ENCODE measurements at regions not wholly inside any gene's neighbourhood (a gene's known extent, or its start where the extent isn't known, plus 50 kb on each side); places are given as distances from the start of the nearest gene placed in this dataset.
"Not testable (repeated sequence)": the region's sequence is repeated elsewhere in the genome, so short reads cannot be mapped to it uniquely, and the experiment has no call there.

- DNase-seq; H3K4me1 ChIP-seq (ENCODE audit: control insufficient read depth in 2 of 3, insufficient read depth in 2 of 3, low read depth in 1 of 3, low read length in 3 of 3); H3K36me3 ChIP-seq (ENCODE audit: control insufficient read depth in 2 of 3, insufficient read depth in 3 of 3, low read length in 3 of 3); H3K9ac ChIP-seq (ENCODE audit: low read length in 3 of 3); H3K9me3 ChIP-seq (ENCODE audit: control insufficient read depth in 2 of 3, insufficient read depth in 1 of 3, low read length in 3 of 3); H3K27me3 ChIP-seq (ENCODE audit: control insufficient read depth, insufficient read depth, low read length); intact Hi-C loops (cut with DNase I): not testable (repeated sequence)
- Histone ChIP-seq H3K4me3 (ENCODE audit: low read length in 3 of 3) (peak overlapping the region in 2 of 3 donors; percentile 21 to 50), H3K27ac (ENCODE audit: low read depth in 2 of 2, low read length in 2 of 2) (peak overlapping the region in 1 of 2 donors; percentile 17)
- peak; percentile 31 for TF ChIP-seq CTCF (IDR thresholded peaks at IDR 0.05; ENCODE audit: borderline replicate concordance, extremely low read depth, insufficient read depth)
- FAIRE-seq: peak; percentile 82
Measured at GRCh38 chr15:20192982-20193929, 348.3 kb downstream of the GOLGA6L6 start.

- H3K36me3 ChIP-seq (ENCODE audit: control insufficient read depth in 2 of 3, insufficient read depth in 3 of 3, low read length in 3 of 3); DNase-seq; H3K9ac ChIP-seq (ENCODE audit: low read length in 3 of 3); H3K27ac ChIP-seq (ENCODE audit: low read depth in 2 of 2, low read length in 2 of 2); intact Hi-C loops (cut with DNase I); H3K4me3 ChIP-seq (ENCODE audit: low read length in 3 of 3); H3K27me3 ChIP-seq (ENCODE audit: control insufficient read depth, insufficient read depth, low read length); FAIRE-seq; H3K4me1 ChIP-seq (ENCODE audit: control insufficient read depth in 2 of 3, insufficient read depth in 2 of 3, low read depth in 1 of 3, low read length in 3 of 3); H3K9me3 ChIP-seq (ENCODE audit: control insufficient read depth in 2 of 3, insufficient read depth in 1 of 3, low read length in 3 of 3): not testable (repeated sequence)
Measured at GRCh38 chr15:20191508-20192125, 350.0 kb downstream of the GOLGA6L6 start.

- DNase-seq; H3K36me3 ChIP-seq (ENCODE audit: control insufficient read depth in 2 of 3, insufficient read depth in 3 of 3, low read length in 3 of 3); H3K4me1 ChIP-seq (ENCODE audit: control insufficient read depth in 2 of 3, insufficient read depth in 2 of 3, low read depth in 1 of 3, low read length in 3 of 3); H3K4me3 ChIP-seq (ENCODE audit: low read length in 3 of 3); H3K9me3 ChIP-seq (ENCODE audit: control insufficient read depth in 2 of 3, insufficient read depth in 1 of 3, low read length in 3 of 3); H3K27ac ChIP-seq (ENCODE audit: low read depth in 2 of 2, low read length in 2 of 2); H3K9ac ChIP-seq (ENCODE audit: low read length in 3 of 3); intact Hi-C loops (cut with DNase I); FAIRE-seq; H3K27me3 ChIP-seq (ENCODE audit: control insufficient read depth, insufficient read depth, low read length): not testable (repeated sequence)
Measured at GRCh38 chr15:20188611-20189010, 353.0 kb downstream of the GOLGA6L6 start.

- H3K4me1 ChIP-seq (ENCODE audit: control insufficient read depth in 2 of 3, insufficient read depth in 2 of 3, low read depth in 1 of 3, low read length in 3 of 3); H3K9me3 ChIP-seq (ENCODE audit: control insufficient read depth in 2 of 3, insufficient read depth in 1 of 3, low read length in 3 of 3); FAIRE-seq; H3K4me3 ChIP-seq (ENCODE audit: low read length in 3 of 3); H3K36me3 ChIP-seq (ENCODE audit: control insufficient read depth in 2 of 3, insufficient read depth in 3 of 3, low read length in 3 of 3); H3K9ac ChIP-seq (ENCODE audit: low read length in 3 of 3); DNase-seq; H3K27me3 ChIP-seq (ENCODE audit: control insufficient read depth, insufficient read depth, low read length); intact Hi-C loops (cut with DNase I); H3K27ac ChIP-seq (ENCODE audit: low read depth in 2 of 2, low read length in 2 of 2): not testable (repeated sequence)
Measured at GRCh38 chr15:20187370-20188355, 353.9 kb downstream of the GOLGA6L6 start.

- FAIRE-seq; H3K27ac ChIP-seq (ENCODE audit: low read depth in 2 of 2, low read length in 2 of 2); H3K27me3 ChIP-seq (ENCODE audit: control insufficient read depth, insufficient read depth, low read length); H3K4me1 ChIP-seq (ENCODE audit: control insufficient read depth in 2 of 3, insufficient read depth in 2 of 3, low read depth in 1 of 3, low read length in 3 of 3); H3K9ac ChIP-seq (ENCODE audit: low read length in 3 of 3); H3K36me3 ChIP-seq (ENCODE audit: control insufficient read depth in 2 of 3, insufficient read depth in 3 of 3, low read length in 3 of 3); intact Hi-C loops (cut with DNase I); DNase-seq; H3K9me3 ChIP-seq (ENCODE audit: control insufficient read depth in 2 of 3, insufficient read depth in 1 of 3, low read length in 3 of 3); H3K4me3 ChIP-seq (ENCODE audit: low read length in 3 of 3): not testable (repeated sequence)
Measured at GRCh38 chr15:20184879-20185278, 356.7 kb downstream of the GOLGA6L6 start.

- FAIRE-seq; intact Hi-C loops (cut with DNase I); H3K4me3 ChIP-seq (ENCODE audit: low read length in 3 of 3); H3K36me3 ChIP-seq (ENCODE audit: control insufficient read depth in 2 of 3, insufficient read depth in 3 of 3, low read length in 3 of 3); H3K9ac ChIP-seq (ENCODE audit: low read length in 3 of 3); H3K27ac ChIP-seq (ENCODE audit: low read depth in 2 of 2, low read length in 2 of 2); H3K9me3 ChIP-seq (ENCODE audit: control insufficient read depth in 2 of 3, insufficient read depth in 1 of 3, low read length in 3 of 3); H3K4me1 ChIP-seq (ENCODE audit: control insufficient read depth in 2 of 3, insufficient read depth in 2 of 3, low read depth in 1 of 3, low read length in 3 of 3); H3K27me3 ChIP-seq (ENCODE audit: control insufficient read depth, insufficient read depth, low read length): not testable (repeated sequence)
- DNase-seq: peak in 1 of 5 donors; percentile 12
Measured at GRCh38 chr15:20168221-20168620, 373.4 kb downstream of the GOLGA6L6 start.

GRCh38 chr15:20153528-20153927 is 388.1 kb downstream of the GOLGA6L6 start:
- H3K27me3 ChIP-seq (ENCODE audit: control insufficient read depth, insufficient read depth, low read length); DNase-seq; H3K9me3 ChIP-seq (ENCODE audit: control insufficient read depth in 2 of 3, insufficient read depth in 1 of 3, low read length in 3 of 3); H3K4me1 ChIP-seq (ENCODE audit: control insufficient read depth in 2 of 3, insufficient read depth in 2 of 3, low read depth in 1 of 3, low read length in 3 of 3); H3K4me3 ChIP-seq (ENCODE audit: low read length in 3 of 3); H3K36me3 ChIP-seq (ENCODE audit: control insufficient read depth in 2 of 3, insufficient read depth in 3 of 3, low read length in 3 of 3); H3K27ac ChIP-seq (ENCODE audit: low read depth in 2 of 2, low read length in 2 of 2); FAIRE-seq; H3K9ac ChIP-seq (ENCODE audit: low read length in 3 of 3); intact Hi-C loops (cut with DNase I): not testable (repeated sequence)

Data from kidney (tissue), 13 donors.